GM23338 (cell line): ENCODE measurements at regions not wholly inside any gene's neighbourhood (a gene's known extent, or its start where the extent isn't known, plus 50 kb on each side); places are given as distances from the start of the nearest gene placed in this dataset.

ENCODE experiments used
- ATAC-seq: fragments of 200-7000 bp; cut with Tn5 transposase; 3 replicates; pipeline ENCODE4 v1.9.1; 2020
- DNase-seq: peaks from one replicate; pipeline ENCODE4 v3.0.0-alpha.2; 2015; ENCODE audit warnings: low spot score
- H2AFZ ChIP-seq: fragments of 200-600 bp; sonication (generic); 2 replicates; pipeline ENCODE4 v1.8.0; 2016; ENCODE audit warnings: antibody characterized with exemption, mild to moderate bottlenecking, moderate library complexity
- H3F3A ChIP-seq: fragments of 200-600 bp; sonication (generic); replicated peaks from 2 replicates; pipeline ENCODE4 v1.8.0; 2017; ENCODE audit warnings: antibody characterized with exemption, mixed run types, low read depth
- H3K27ac ChIP-seq: fragments of 200-600 bp; sonication (generic); 2 replicates; pipeline ENCODE4 v1.6.1; 2016; ENCODE audit warnings: low read depth
- H3K27me3 ChIP-seq: fragments of 200-600 bp; sonication (generic); 2 replicates; pipeline ENCODE4 v1.8.0; 2016; ENCODE audit warnings: mild to moderate bottlenecking, mixed run types, moderate library complexity; ENCODE audit not compliant: insufficient read depth
- H3K36me3 ChIP-seq: fragments of 200-600 bp; sonication (generic); 2 replicates; pipeline ENCODE4 v1.8.0; 2016; ENCODE audit warnings: mild to moderate bottlenecking; ENCODE audit not compliant: insufficient read depth
- H3K4me1 ChIP-seq: fragments of 200-600 bp; sonication (generic); 2 replicates; pipeline ENCODE4 v1.8.0; 2016; ENCODE audit warnings: mild to moderate bottlenecking, moderate library complexity; ENCODE audit not compliant: insufficient read depth
- H3K4me2 ChIP-seq: fragments of 200-600 bp; sonication (generic); 2 replicates; pipeline ENCODE4 v1.7.1; 2017; ENCODE audit warnings: mixed run types
- H3K4me3 ChIP-seq: fragments of 200-600 bp; sonication (generic); 2 replicates; pipeline ENCODE4 v1.6.1; 2016; ENCODE audit warnings: mixed run types
- H3K79me2 ChIP-seq: fragments of 200-600 bp; sonication (generic); replicated peaks from 2 replicates; pipeline ENCODE4 v1.8.0; 2017; ENCODE audit warnings: mild to moderate bottlenecking; ENCODE audit not compliant: insufficient read depth
- H3K9me2 ChIP-seq: fragments of 200-600 bp; sonication (generic); 2 replicates; pipeline ENCODE4 v1.8.0; 2017; ENCODE audit not compliant: insufficient read depth
- H4K20me1 ChIP-seq: fragments of 200-600 bp; sonication (generic); replicated peaks from 2 replicates; pipeline ENCODE4 v1.8.0; 2017; ENCODE audit warnings: mild to moderate bottlenecking; ENCODE audit not compliant: insufficient read depth
- H3K27ac Mint-ChIP-seq: 2 replicates; pipeline ENCODE4 v1.8.0; 2020; ENCODE audit warnings: inconsistent platforms, mild to moderate bottlenecking, moderate library complexity, mixed read lengths
- H3K27me3 Mint-ChIP-seq: 3 replicates; pipeline ENCODE4 v1.8.0; 2022; ENCODE audit warnings: low read depth, mild to moderate bottlenecking, moderate library complexity, mixed read lengths, inconsistent platforms; ENCODE audit not compliant: insufficient read depth, poor library complexity
- H3K36me3 Mint-ChIP-seq: 3 replicates; pipeline ENCODE4 v1.8.0; 2021; ENCODE audit warnings: low read depth, mild to moderate bottlenecking, inconsistent platforms, moderate library complexity, mixed read lengths
- H3K4me1 Mint-ChIP-seq: 3 replicates; pipeline ENCODE4 v1.8.0; 2020; ENCODE audit warnings: mild to moderate bottlenecking, inconsistent platforms, mixed read lengths
- H3K4me3 Mint-ChIP-seq: 3 replicates; pipeline ENCODE4 v1.8.0; 2021; ENCODE audit warnings: moderate library complexity, mild to moderate bottlenecking, inconsistent platforms, mixed read lengths
- H3K9me3 Mint-ChIP-seq: 3 replicates; pipeline ENCODE4 v1.8.0; 2020; ENCODE audit warnings: moderate library complexity, mild to moderate bottlenecking, inconsistent platforms, mixed read lengths
- CREB1 ChIP-seq: fragments of 250-450 bp; sonication (Bioruptor Pico); IDR thresholded peaks from 2 replicates; pipeline ENCODE4 v1.5.0; 2020; ENCODE audit warnings: low read depth, mild to moderate bottlenecking, moderate library complexity
- EZH2 ChIP-seq: fragments of 200-600 bp; sonication (generic); IDR thresholded peaks from one replicate; pipeline ENCODE4 v1.8.0; 2017; ENCODE audit warnings: antibody characterized with exemption, mild to moderate bottlenecking, low read depth; ENCODE audit not compliant: unreplicated experiment
- EZH2phosphoT487 ChIP-seq: fragments of 200-600 bp; sonication (generic); IDR thresholded peaks from one replicate; pipeline ENCODE4 v1.8.1; 2018; ENCODE audit warnings: antibody characterized with exemption; ENCODE audit not compliant: unreplicated experiment
- JUNB ChIP-seq: IDR thresholded peaks from one replicate; pipeline ENCODE4 v1.6.1; 2016; ENCODE audit warnings: antibody characterized with exemption; ENCODE audit not compliant: unreplicated experiment
- POLR2AphosphoS5 ChIP-seq: IDR thresholded peaks from 2 replicates; pipeline ENCODE4 v1.6.1; 2016; ENCODE audit warnings: antibody characterized with exemption, low read depth
- STAT1 ChIP-seq: IDR thresholded peaks from one replicate; pipeline ENCODE4 v1.6.1; 2016; ENCODE audit warnings: antibody characterized with exemption; ENCODE audit not compliant: unreplicated experiment
- ZNF114 ChIP-seq: fragments of 250-450 bp; sonication (Bioruptor Pico); IDR thresholded peaks from 2 replicates; pipeline ENCODE4 v1.5.0; 2020; ENCODE audit warnings: mild to moderate bottlenecking, moderate library complexity
- ZNF331 ChIP-seq: fragments of 250-450 bp; sonication (Bioruptor Pico); IDR thresholded peaks from 2 replicates; pipeline ENCODE4 v1.5.0; 2020; ENCODE audit warnings: low read depth, mild to moderate bottlenecking, moderate library complexity
- TF ChIP-seq, protein P1 (sequence below), 2 experiments: fragments of 200-600 bp in 1 of 2; sonication (generic) in 1 of 2; conservative IDR thresholded peaks; 2 replicates each; pipeline versions ENCODE4 v1.5.1 to v1.6.1; 2016 to 2017; ENCODE audit warnings: antibody characterized with exemption in 2 of 2, low read depth in 2 of 2, mild to moderate bottlenecking in 2 of 2, moderate library complexity in 1 of 2
- TF ChIP-seq, protein P2 (sequence below): fragments of 250-450 bp; sonication (Bioruptor Pico); IDR thresholded peaks from 2 replicates; pipeline ENCODE4 v1.5.0; 2020; ENCODE audit warnings: mild to moderate bottlenecking, moderate library complexity
- TF ChIP-seq, protein P3 (sequence below): IDR thresholded peaks from one replicate; pipeline ENCODE4 v1.6.1; 2018; ENCODE audit warnings: antibody characterized with exemption; ENCODE audit not compliant: unreplicated experiment
- TF ChIP-seq, protein P4 (sequence below): IDR thresholded peaks from 2 replicates; pipeline ENCODE4 v1.6.1; 2016; ENCODE audit warnings: antibody characterized with exemption

DNA sequence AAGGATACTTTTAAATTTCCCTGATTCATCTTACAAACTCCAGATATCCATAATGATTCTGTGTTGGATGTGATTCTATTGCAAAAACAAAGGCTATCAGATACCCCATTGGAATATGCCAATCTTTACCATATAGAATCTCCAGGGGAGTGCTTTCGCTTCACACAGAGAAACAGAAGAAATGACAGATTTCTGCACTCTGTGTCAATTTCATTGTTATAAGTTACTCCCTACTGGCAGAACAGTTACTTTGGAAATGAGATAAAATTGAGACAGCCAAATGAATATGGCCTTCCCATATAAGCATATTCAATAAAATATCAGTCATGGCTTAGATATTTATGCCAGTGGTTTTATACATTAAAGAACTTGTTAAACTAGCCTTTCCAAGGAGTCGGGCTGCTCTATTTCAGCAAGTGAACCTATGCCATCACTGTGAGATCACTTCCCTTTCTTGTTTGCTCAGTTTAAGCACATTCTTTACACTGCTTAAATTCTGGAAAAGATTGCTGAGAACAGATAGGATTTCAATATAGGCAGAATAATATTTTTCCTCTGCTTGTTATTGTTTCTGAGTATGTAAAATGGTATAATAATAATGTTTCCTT, 127.5 kb upstream of the ANXA10 start:
- no peaks in the 10 kb centered on the region for H3K36me3 Mint-ChIP-seq
- no peak overlapping the region for H2AFZ ChIP-seq
- no peaks in the 10 kb centered on the region for H3K27me3 Mint-ChIP-seq
- no peak overlapping the region for H3K27ac ChIP-seq
- DNase-seq (no peak), ATAC-seq (no peak)
- H3K27ac Mint-ChIP-seq = no peak overlapping the region
- H3K9me3 Mint-ChIP-seq = peaks cover 3% of the 10 kb centered on the region; the same call in 2 of the 3 replicates
- no peaks in the 10 kb centered on the region for H3K36me3 ChIP-seq
- H3K4me3 ChIP-seq = no peak overlapping the region
- H3K27me3 ChIP-seq = no peaks in the 10 kb centered on the region
- no peaks in the 10 kb centered on the region for H3K9me2 ChIP-seq
- H3K4me1 ChIP-seq = no peaks in the 10 kb centered on the region
- H4K20me1 ChIP-seq = no peaks in the 10 kb centered on the region
- TF ChIP-seq, protein P1, sequence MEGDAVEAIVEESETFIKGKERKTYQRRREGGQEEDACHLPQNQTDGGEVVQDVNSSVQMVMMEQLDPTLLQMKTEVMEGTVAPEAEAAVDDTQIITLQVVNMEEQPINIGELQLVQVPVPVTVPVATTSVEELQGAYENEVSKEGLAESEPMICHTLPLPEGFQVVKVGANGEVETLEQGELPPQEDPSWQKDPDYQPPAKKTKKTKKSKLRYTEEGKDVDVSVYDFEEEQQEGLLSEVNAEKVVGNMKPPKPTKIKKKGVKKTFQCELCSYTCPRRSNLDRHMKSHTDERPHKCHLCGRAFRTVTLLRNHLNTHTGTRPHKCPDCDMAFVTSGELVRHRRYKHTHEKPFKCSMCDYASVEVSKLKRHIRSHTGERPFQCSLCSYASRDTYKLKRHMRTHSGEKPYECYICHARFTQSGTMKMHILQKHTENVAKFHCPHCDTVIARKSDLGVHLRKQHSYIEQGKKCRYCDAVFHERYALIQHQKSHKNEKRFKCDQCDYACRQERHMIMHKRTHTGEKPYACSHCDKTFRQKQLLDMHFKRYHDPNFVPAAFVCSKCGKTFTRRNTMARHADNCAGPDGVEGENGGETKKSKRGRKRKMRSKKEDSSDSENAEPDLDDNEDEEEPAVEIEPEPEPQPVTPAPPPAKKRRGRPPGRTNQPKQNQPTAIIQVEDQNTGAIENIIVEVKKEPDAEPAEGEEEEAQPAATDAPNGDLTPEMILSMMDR (conservative IDR thresholded peaks at IDR 0.05; ENCODE audit: low read depth in 2 of 2) = no peak
- TF ChIP-seq, protein P2, sequence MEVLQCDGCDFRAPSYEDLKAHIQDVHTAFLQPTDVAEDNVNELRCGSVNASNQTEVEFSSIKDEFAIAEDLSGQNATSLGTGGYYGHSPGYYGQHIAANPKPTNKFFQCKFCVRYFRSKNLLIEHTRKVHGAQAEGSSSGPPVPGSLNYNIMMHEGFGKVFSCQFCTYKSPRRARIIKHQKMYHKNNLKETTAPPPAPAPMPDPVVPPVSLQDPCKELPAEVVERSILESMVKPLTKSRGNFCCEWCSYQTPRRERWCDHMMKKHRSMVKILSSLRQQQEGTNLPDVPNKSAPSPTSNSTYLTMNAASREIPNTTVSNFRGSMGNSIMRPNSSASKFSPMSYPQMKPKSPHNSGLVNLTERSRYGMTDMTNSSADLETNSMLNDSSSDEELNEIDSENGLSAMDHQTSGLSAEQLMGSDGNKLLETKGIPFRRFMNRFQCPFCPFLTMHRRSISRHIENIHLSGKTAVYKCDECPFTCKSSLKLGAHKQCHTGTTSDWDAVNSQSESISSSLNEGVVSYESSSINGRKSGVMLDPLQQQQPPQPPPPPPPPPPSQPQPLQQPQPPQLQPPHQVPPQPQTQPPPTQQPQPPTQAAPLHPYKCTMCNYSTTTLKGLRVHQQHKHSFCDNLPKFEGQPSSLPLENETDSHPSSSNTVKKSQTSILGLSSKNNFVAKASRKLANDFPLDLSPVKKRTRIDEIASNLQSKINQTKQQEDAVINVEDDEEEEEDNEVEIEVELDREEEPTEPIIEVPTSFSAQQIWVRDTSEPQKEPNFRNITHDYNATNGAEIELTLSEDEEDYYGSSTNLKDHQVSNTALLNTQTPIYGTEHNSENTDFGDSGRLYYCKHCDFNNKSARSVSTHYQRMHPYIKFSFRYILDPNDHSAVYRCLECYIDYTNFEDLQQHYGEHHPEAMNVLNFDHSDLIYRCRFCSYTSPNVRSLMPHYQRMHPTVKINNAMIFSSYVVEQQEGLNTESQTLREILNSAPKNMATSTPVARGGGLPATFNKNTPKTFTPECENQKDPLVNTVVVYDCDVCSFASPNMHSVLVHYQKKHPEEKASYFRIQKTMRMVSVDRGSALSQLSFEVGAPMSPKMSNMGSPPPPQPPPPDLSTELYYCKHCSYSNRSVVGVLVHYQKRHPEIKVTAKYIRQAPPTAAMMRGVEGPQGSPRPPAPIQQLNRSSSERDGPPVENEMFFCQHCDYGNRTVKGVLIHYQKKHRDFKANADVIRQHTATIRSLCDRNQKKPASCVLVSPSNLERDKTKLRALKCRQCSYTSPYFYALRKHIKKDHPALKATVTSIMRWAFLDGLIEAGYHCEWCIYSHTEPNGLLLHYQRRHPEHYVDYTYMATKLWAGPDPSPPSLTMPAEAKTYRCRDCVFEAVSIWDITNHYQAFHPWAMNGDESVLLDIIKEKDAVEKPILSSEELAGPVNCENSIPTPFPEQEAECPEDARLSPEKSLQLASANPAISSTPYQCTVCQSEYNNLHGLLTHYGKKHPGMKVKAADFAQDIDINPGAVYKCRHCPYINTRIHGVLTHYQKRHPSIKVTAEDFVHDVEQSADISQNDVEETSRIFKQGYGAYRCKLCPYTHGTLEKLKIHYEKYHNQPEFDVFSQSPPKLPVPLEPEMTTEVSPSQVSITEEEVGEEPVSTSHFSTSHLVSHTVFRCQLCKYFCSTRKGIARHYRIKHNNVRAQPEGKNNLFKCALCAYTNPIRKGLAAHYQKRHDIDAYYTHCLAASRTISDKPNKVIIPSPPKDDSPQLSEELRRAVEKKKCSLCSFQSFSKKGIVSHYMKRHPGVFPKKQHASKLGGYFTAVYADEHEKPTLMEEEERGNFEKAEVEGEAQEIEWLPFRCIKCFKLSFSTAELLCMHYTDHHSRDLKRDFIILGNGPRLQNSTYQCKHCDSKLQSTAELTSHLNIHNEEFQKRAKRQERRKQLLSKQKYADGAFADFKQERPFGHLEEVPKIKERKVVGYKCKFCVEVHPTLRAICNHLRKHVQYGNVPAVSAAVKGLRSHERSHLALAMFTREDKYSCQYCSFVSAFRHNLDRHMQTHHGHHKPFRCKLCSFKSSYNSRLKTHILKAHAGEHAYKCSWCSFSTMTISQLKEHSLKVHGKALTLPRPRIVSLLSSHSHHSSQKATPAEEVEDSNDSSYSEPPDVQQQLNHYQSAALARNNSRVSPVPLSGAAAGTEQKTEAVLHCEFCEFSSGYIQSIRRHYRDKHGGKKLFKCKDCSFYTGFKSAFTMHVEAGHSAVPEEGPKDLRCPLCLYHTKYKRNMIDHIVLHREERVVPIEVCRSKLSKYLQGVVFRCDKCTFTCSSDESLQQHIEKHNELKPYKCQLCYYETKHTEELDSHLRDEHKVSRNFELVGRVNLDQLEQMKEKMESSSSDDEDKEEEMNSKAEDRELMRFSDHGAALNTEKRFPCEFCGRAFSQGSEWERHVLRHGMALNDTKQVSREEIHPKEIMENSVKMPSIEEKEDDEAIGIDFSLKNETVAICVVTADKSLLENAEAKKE (CRISPR knock-in tag) = no peak
- TF ChIP-seq, protein P3, sequence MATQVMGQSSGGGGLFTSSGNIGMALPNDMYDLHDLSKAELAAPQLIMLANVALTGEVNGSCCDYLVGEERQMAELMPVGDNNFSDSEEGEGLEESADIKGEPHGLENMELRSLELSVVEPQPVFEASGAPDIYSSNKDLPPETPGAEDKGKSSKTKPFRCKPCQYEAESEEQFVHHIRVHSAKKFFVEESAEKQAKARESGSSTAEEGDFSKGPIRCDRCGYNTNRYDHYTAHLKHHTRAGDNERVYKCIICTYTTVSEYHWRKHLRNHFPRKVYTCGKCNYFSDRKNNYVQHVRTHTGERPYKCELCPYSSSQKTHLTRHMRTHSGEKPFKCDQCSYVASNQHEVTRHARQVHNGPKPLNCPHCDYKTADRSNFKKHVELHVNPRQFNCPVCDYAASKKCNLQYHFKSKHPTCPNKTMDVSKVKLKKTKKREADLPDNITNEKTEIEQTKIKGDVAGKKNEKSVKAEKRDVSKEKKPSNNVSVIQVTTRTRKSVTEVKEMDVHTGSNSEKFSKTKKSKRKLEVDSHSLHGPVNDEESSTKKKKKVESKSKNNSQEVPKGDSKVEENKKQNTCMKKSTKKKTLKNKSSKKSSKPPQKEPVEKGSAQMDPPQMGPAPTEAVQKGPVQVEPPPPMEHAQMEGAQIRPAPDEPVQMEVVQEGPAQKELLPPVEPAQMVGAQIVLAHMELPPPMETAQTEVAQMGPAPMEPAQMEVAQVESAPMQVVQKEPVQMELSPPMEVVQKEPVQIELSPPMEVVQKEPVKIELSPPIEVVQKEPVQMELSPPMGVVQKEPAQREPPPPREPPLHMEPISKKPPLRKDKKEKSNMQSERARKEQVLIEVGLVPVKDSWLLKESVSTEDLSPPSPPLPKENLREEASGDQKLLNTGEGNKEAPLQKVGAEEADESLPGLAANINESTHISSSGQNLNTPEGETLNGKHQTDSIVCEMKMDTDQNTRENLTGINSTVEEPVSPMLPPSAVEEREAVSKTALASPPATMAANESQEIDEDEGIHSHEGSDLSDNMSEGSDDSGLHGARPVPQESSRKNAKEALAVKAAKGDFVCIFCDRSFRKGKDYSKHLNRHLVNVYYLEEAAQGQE = no peak
- TF ChIP-seq JUNB (no peak), ZNF114 (CRISPR knock-in tag) (no peak), CREB1 (no peak), EZH2phosphoT487 (no peak), ZNF331 (CRISPR knock-in tag) (no peak), STAT1 (no peak), EZH2 (no peak), POLR2AphosphoS5 (no peak)
- TF ChIP-seq, protein P4, sequence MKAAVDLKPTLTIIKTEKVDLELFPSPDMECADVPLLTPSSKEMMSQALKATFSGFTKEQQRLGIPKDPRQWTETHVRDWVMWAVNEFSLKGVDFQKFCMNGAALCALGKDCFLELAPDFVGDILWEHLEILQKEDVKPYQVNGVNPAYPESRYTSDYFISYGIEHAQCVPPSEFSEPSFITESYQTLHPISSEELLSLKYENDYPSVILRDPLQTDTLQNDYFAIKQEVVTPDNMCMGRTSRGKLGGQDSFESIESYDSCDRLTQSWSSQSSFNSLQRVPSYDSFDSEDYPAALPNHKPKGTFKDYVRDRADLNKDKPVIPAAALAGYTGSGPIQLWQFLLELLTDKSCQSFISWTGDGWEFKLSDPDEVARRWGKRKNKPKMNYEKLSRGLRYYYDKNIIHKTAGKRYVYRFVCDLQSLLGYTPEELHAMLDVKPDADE = no peak
- peaks cover 14% of the 10 kb centered on the region; the same call in 2 of the 3 replicates for H3K4me1 Mint-ChIP-seq
- no peaks in the 10 kb centered on the region for H3K79me2 ChIP-seq
- no peak overlapping the region for H3K4me2 ChIP-seq
- H3K4me3 Mint-ChIP-seq = no peak overlapping the region
- H3F3A ChIP-seq = no peaks in the 10 kb centered on the region
